B cell (primary cell): ENCODE measurements at regions not wholly inside any gene's neighbourhood (a gene's known extent, or its start where the extent isn't known, plus 50 kb on each side); places are given as distances from the start of the nearest gene placed in this dataset.

Source experiments
- ATAC-seq: fragments of 200-7000 bp; cut with Tn5 transposase; one replicate; pipeline ENCODE4 v1.10.0; 2021; ENCODE audit warnings: low read depth, mild to moderate bottlenecking, moderate number of reproducible peaks, moderate library complexity
- CTCF ChIA-PET: fragments of 350-600 bp; sonication (Branson Sonifier 250); formaldehyde crosslinking; loops from one replicate; lab custom pipeline; 2021; ENCODE audit warnings: antibody characterized with exemption, inconsistent platforms; lab: Charles Lee
- POLR2A ChIA-PET: fragments of 350-600 bp; sonication (Branson Sonifier 250); formaldehyde crosslinking; loops from one replicate; lab custom pipeline; 2021; ENCODE audit warnings: antibody characterized with exemption; lab: Charles Lee
- DNase-seq: peaks from one replicate; pipeline ENCODE4 v3.0.0; 2013
- H2AFZ ChIP-seq: 2 replicates; pipeline ENCODE4 v1.6.1; 2012; ENCODE audit warnings: mild to moderate bottlenecking, low read depth, low read length; ENCODE audit not compliant: insufficient read depth, poor library complexity, severe bottlenecking
- H3K27ac ChIP-seq, 2 donors: 1 replicate in 1 of 2; 2 replicates in 1 of 2; pipeline ENCODE4 v1.5.1; 2012 to 2013; ENCODE audit warnings: low read length in 2 of 2, mild to moderate bottlenecking in 2 of 2, moderate library complexity in 1 of 2
- H3K27me3 ChIP-seq, 4 experiments: fragments of 200-600 bp in 1 of 4; sonication (generic) in 1 of 4; replicated peaks in 1 of 4; 1 replicate in 2 of 4; 2 replicates in 2 of 4; pipeline versions ENCODE4 v1.6.1 to v1.7.0; 2013 to 2016; ENCODE audit warnings: low read length in 3 of 4, mild to moderate bottlenecking in 2 of 4, mixed read lengths in 1 of 4, moderate library complexity in 1 of 4; ENCODE audit not compliant: insufficient read depth in 4 of 4, control insufficient read depth in 3 of 4; ENCODE audit errors: control extremely low read depth in 1 of 4
- H3K36me3 ChIP-seq, 2 experiments: replicated peaks in 1 of 2; 1 replicate in 1 of 2; 2 replicates in 1 of 2; pipeline versions ENCODE4 v1.6.1 to v1.7.1; 2013; ENCODE audit warnings: low read length in 1 of 2; ENCODE audit not compliant: insufficient read depth in 2 of 2, control insufficient read depth in 1 of 2; ENCODE audit errors: control extremely low read depth in 1 of 2, extremely low read depth in 1 of 2
- H3K4me1 ChIP-seq, 2 donors: fragments of 200-600 bp in 1 of 2; sonication (generic) in 1 of 2; 1 replicate in 1 of 2; 2 replicates in 1 of 2; pipeline versions ENCODE4 v1.5.1 to v1.6.1; 2013 to 2017; ENCODE audit warnings: low read length in 2 of 2; ENCODE audit not compliant: control insufficient read depth in 2 of 2, insufficient read depth in 2 of 2
- H3K4me2 ChIP-seq: replicated peaks from 2 replicates; pipeline ENCODE3; 2012; ENCODE audit warnings: mild to moderate bottlenecking, low read depth, low read length; ENCODE audit not compliant: poor library complexity, severe bottlenecking
- H3K4me3 ChIP-seq, 5 experiments: fragments of 200-600 bp in 1 of 5; sonication (generic) in 1 of 5; 1 replicate in 3 of 5; 2 replicates in 2 of 5; pipeline versions ENCODE4 v1.5.1 to v1.7.0; 2011 to 2016; ENCODE audit warnings: low read length in 4 of 5, mild to moderate bottlenecking in 4 of 5, low read depth in 2 of 5, control low read depth in 1 of 5, moderate library complexity in 1 of 5; ENCODE audit not compliant: insufficient read depth in 1 of 5; ENCODE audit errors: control extremely low read depth in 1 of 5, extremely low read depth in 1 of 5
- H3K79me2 ChIP-seq: fragments of 200-600 bp; sonication (generic); one replicate; pipeline ENCODE4 v1.6.0; 2016; ENCODE audit warnings: low read length; ENCODE audit not compliant: control insufficient read depth, insufficient read depth
- H3K9ac ChIP-seq: fragments of 200-600 bp; sonication (generic); 2 replicates; pipeline ENCODE4 v1.6.1; 2017; ENCODE audit warnings: mild to moderate bottlenecking, low read length, moderate library complexity
- H3K9me3 ChIP-seq, 3 donors: one replicate each; pipeline versions ENCODE4 v1.6.1 to v1.7.1; 2013; ENCODE audit warnings: low read length in 2 of 3; ENCODE audit not compliant: control insufficient read depth in 2 of 3, insufficient read depth in 1 of 3; ENCODE audit errors: control extremely low read depth in 1 of 3
- H4K20me1 ChIP-seq: 2 replicates; pipeline ENCODE4 v1.6.0; 2012; ENCODE audit warnings: mild to moderate bottlenecking, low read length; ENCODE audit not compliant: insufficient read depth, control insufficient read depth, poor library complexity, severe bottlenecking
- H3K27ac Mint-ChIP-seq: one replicate; pipeline ENCODE4 v1.8.0; 2021; ENCODE audit warnings: mixed read lengths
- H3K27me3 Mint-ChIP-seq: one replicate; pipeline ENCODE4 v1.8.0; 2021; ENCODE audit warnings: mixed read lengths
- H3K4me1 Mint-ChIP-seq: one replicate; pipeline ENCODE4 v1.8.0; 2021; ENCODE audit warnings: mixed read lengths
- H3K4me3 Mint-ChIP-seq: one replicate; pipeline ENCODE4 v1.8.0; 2021; ENCODE audit warnings: mixed read lengths
- H3K9me3 Mint-ChIP-seq: one replicate; pipeline ENCODE4 v1.8.0; 2022; ENCODE audit warnings: mixed read lengths; ENCODE audit not compliant: insufficient read depth
- EZH2 ChIP-seq: IDR thresholded peaks from 2 replicates; pipeline ENCODE4 v1.6.1; 2012; ENCODE audit warnings: borderline replicate concordance, low read depth, mild to moderate bottlenecking, moderate library complexity, low read length; ENCODE audit not compliant: insufficient read depth, poor library complexity, severe bottlenecking
- WGBS: methylation state at CpG from one replicate; pipeline ENCODE4 v1.1.5; 2013; ENCODE audit warnings: missing lambda C conversion rate; ENCODE audit not compliant: insufficient coverage; 5-methylcytosine and 5-hydroxymethylcytosine counted together
- intact Hi-C: fragments of 100-400 bp; cut with micrococcal nuclease; formaldehyde crosslinking; loops from one replicate; pipeline ENCODE4 v1.10.0; 2022
- TF ChIP-seq, protein P1 (sequence below): fragments of 200-600 bp; IDR thresholded peaks from one replicate; pipeline ENCODE4 v1.8.0; 2022; ENCODE audit warnings: antibody characterized with exemption, mild to moderate bottlenecking

DNA sequence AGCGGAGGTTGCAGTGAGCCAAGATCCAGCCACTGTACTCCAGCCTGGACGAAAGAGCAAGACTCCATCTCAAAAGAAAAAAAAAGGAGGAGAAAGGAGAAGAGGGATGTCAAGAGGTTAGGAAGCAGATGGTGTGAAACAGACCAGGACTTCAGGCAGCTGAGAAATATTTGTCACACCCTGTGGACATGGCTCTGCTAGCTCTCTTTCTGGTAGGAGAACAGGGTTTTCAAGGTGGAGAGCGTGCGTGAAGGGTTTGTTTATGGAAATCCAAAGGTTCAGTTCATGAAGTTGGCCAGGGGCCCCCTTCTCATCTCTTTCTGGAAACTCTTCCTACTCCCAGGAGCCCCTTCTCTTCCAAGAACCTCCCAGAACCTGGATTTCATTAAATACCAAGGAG is 110.8 kb upstream of the GALNT17 start:
- H3K4me2 ChIP-seq: no peak overlapping the region
- H3K9ac ChIP-seq: no peak overlapping the region
- H3K27me3 Mint-ChIP-seq: no peaks in the 10 kb centered on the region
- ChIA-PET CTCF (no interaction called here), POLR2A (no interaction called here)
- 100% methylated on average over 1 of the region's 4 CpGs for WGBS
- no peak overlapping the region for H3K4me3 ChIP-seq
- H3K27me3 ChIP-seq: no peaks in the 10 kb centered on the region
- no peak overlapping the region for H2AFZ ChIP-seq
- H3K4me3 Mint-ChIP-seq: no peak overlapping the region
- TF ChIP-seq EZH2: no peak
- TF ChIP-seq, protein P1, sequence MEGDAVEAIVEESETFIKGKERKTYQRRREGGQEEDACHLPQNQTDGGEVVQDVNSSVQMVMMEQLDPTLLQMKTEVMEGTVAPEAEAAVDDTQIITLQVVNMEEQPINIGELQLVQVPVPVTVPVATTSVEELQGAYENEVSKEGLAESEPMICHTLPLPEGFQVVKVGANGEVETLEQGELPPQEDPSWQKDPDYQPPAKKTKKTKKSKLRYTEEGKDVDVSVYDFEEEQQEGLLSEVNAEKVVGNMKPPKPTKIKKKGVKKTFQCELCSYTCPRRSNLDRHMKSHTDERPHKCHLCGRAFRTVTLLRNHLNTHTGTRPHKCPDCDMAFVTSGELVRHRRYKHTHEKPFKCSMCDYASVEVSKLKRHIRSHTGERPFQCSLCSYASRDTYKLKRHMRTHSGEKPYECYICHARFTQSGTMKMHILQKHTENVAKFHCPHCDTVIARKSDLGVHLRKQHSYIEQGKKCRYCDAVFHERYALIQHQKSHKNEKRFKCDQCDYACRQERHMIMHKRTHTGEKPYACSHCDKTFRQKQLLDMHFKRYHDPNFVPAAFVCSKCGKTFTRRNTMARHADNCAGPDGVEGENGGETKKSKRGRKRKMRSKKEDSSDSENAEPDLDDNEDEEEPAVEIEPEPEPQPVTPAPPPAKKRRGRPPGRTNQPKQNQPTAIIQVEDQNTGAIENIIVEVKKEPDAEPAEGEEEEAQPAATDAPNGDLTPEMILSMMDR: no peak
- no peaks in the 10 kb centered on the region for H3K4me1 ChIP-seq
- H4K20me1 ChIP-seq: no peaks in the 10 kb centered on the region
- no peaks in the 10 kb centered on the region for H3K36me3 ChIP-seq
- no peaks in the 10 kb centered on the region for H3K79me2 ChIP-seq
- H3K9me3 Mint-ChIP-seq: peaks cover 7% of the 10 kb centered on the region
- intact Hi-C loops: no loop called here
- H3K4me1 Mint-ChIP-seq: no peaks in the 10 kb centered on the region
- no peak overlapping the region for H3K27ac Mint-ChIP-seq
- peaks cover 0 to 34% (median 0%) of the 10 kb centered on the region in 3 donors for H3K9me3 ChIP-seq
- ATAC-seq: no peak
- no peak for DNase-seq
- no peak overlapping the region for H3K27ac ChIP-seq

- Mint-ChIP-seq H3K9me3 (peaks cover 4% of the 10 kb centered on the region), H3K27me3 (no peaks in the 10 kb centered on the region), H3K4me3 (no peak overlapping the region), H3K27ac (no peak overlapping the region), H3K4me1 (no peaks in the 10 kb centered on the region)
- Histone ChIP-seq H4K20me1 (no peaks in the 10 kb centered on the region), H3K79me2 (no peaks in the 10 kb centered on the region), H3K9me3 (peaks cover 0 to 23% (median 0%) of the 10 kb centered on the region in 3 donors), H3K36me3 (no peaks in the 10 kb centered on the region), H2AFZ (no peak overlapping the region), H3K4me3 (no peak overlapping the region), H3K27ac (no peak overlapping the region), H3K4me2 (no peak overlapping the region), H3K27me3 (no peaks in the 10 kb centered on the region), H3K9ac (no peak overlapping the region), H3K4me1 (no peaks in the 10 kb centered on the region)
- POLR2A ChIA-PET: no interaction called here
- ATAC-seq: no peak
- TF ChIP-seq, protein P1: no peak
- no peak for TF ChIP-seq EZH2
- CTCF ChIA-PET: no interaction called here
- DNase-seq: no peak
- 61% methylated on average over 3 of the region's 5 CpGs for WGBS
- intact Hi-C loops: no loop called here
Measured at GRCh38 chr7:71026680-71027079, 105.3 kb upstream of the GALNT17 start.
